ENCODE measurements at regions not wholly inside any gene's neighbourhood (a gene's known extent, or its start where the extent isn't known, plus 50 kb on each side); places are given as distances from the start of the nearest gene placed in this dataset.
"Not testable (repeated sequence)": the region's sequence is repeated elsewhere in the genome, so short reads cannot be mapped to it uniquely, and the experiment has no call there.

- Histone ChIP-seq H3K4me1 (no peaks in the 10 kb centered on the region), H3K9me3 (peaks cover 0 to 36% (median 0%) of the 10 kb centered on the region in 3 donors), H3K4me3 (no peak overlapping the region), H3K27ac (no peak overlapping the region), H3K36me3 (no peaks in the 10 kb centered on the region), H3K27me3 (no peaks in the 10 kb centered on the region)
- ATAC-seq = no peak
- 63 to 79% methylated on average over 2 to 3 of the region's 3 CpGs for WGBS, 2 donors (ENCODE audit: low coverage in 1 of 2)
- TF ChIP-seq POLR2AphosphoS5 (IDR thresholded peaks at IDR 0.05) (no peak), EP300 (IDR thresholded peaks at IDR 0.05) (no peak), CTCF (IDR thresholded peaks at IDR 0.05) (no peak), POLR2A (IDR thresholded peaks at IDR 0.05) (no peak)
Measured at GRCh38 chr10:81575036-81575435, 300.0 kb upstream of the NRG3 start.

GRCh38 chr10:81576336-81576735, 298.7 kb upstream of the NRG3 start:
- no peak for TF ChIP-seq EP300 (IDR thresholded peaks at IDR 0.05)
- no peak for TF ChIP-seq CTCF (IDR thresholded peaks at IDR 0.05)
- no peak for TF ChIP-seq POLR2A (IDR thresholded peaks at IDR 0.05)
- TF ChIP-seq POLR2AphosphoS5 (IDR thresholded peaks at IDR 0.05) = no peak
- H3K27ac ChIP-seq = no peak overlapping the region
- no peaks in the 10 kb centered on the region for H3K27me3 ChIP-seq
- WGBS, 2 donors (ENCODE audit: low coverage in 1 of 2) = 81% methylated on average over 2 of the region's 2 CpGs; no CpG with 5 or more reads in 1 of the 2 donors
- ATAC-seq = no peak
- no peak overlapping the region for H3K4me3 ChIP-seq
- no peaks in the 10 kb centered on the region for H3K4me1 ChIP-seq
- no peaks in the 10 kb centered on the region for H3K36me3 ChIP-seq
- peaks cover 0 to 24% (median 0%) of the 10 kb centered on the region in 3 donors for H3K9me3 ChIP-seq

- Histone ChIP-seq H3K27ac (no peak overlapping the region), H3K4me3 (no peak overlapping the region), H3K36me3 (no peaks in the 10 kb centered on the region), H3K27me3 (no peaks in the 10 kb centered on the region), H3K4me1 (no peaks in the 10 kb centered on the region), H3K9me3 (peaks cover 0 to 15% (median 0%) of the 10 kb centered on the region in 3 donors)
- 85 to 100% methylated on average over 1 of the region's 1 CpG for WGBS, 2 donors (ENCODE audit: low coverage in 1 of 2)
- no peak for ATAC-seq
- TF ChIP-seq EP300 (IDR thresholded peaks at IDR 0.05) = no peak
- no peak for TF ChIP-seq POLR2AphosphoS5 (IDR thresholded peaks at IDR 0.05)
- no peak for TF ChIP-seq POLR2A (IDR thresholded peaks at IDR 0.05)
- no peak for TF ChIP-seq CTCF (IDR thresholded peaks at IDR 0.05)
Measured at GRCh38 chr10:81594991-81595390, 280.0 kb upstream of the NRG3 start.

GRCh38 chr10:81600185-81600584, 274.8 kb upstream of the NRG3 start:
- ATAC-seq = no peak
- WGBS, 2 donors (ENCODE audit: low coverage in 1 of 2) = 90% methylated on average over 1 to 2 of the region's 2 CpGs
- H3K4me3 ChIP-seq = no peak overlapping the region
- H3K27ac ChIP-seq = no peak overlapping the region
- H3K9me3 ChIP-seq = no peaks in the 10 kb centered on the region
- TF ChIP-seq POLR2AphosphoS5 (IDR thresholded peaks at IDR 0.05) (no peak), EP300 (IDR thresholded peaks at IDR 0.05) (no peak), POLR2A (IDR thresholded peaks at IDR 0.05) (no peak), CTCF (IDR thresholded peaks at IDR 0.05) (no peak)
- no peaks in the 10 kb centered on the region for H3K36me3 ChIP-seq
- H3K27me3 ChIP-seq = no peaks in the 10 kb centered on the region
- H3K4me1 ChIP-seq = no peaks in the 10 kb centered on the region

- Histone ChIP-seq H3K4me3 (no peak overlapping the region), H3K36me3 (no peaks in the 10 kb centered on the region), H3K4me1 (no peaks in the 10 kb centered on the region), H3K9me3 (no peaks in the 10 kb centered on the region), H3K27ac (no peak overlapping the region), H3K27me3 (no peaks in the 10 kb centered on the region)
- 48 to 76% methylated on average over 4 of the region's 4 CpGs for WGBS, 2 donors (ENCODE audit: low coverage in 1 of 2)
- TF ChIP-seq POLR2A (IDR thresholded peaks at IDR 0.05) = no peak
- no peak for TF ChIP-seq POLR2AphosphoS5 (IDR thresholded peaks at IDR 0.05)
- no peak for ATAC-seq
Measured at GRCh38 chr10:81603106-81603620, 271.8 kb upstream of the NRG3 start.

GRCh38 chr10:81644485-81644884, 230.5 kb upstream of the NRG3 start:
- ATAC-seq, H3K27me3 ChIP-seq, H3K4me3 ChIP-seq, H3K36me3 ChIP-seq, H3K27ac ChIP-seq, H3K4me1 ChIP-seq: not testable (repeated sequence)
- 100% methylated on average over 1 of the region's 7 CpGs; no CpG with 5 or more reads in 1 of the 2 donors for WGBS, 2 donors (ENCODE audit: low coverage in 1 of 2)
- H3K9me3 ChIP-seq = peaks cover 0 to 19% (median 0%) of the 10 kb centered on the region in 3 donors
